HG03280 (cell line): ENCODE measurements at regions not wholly inside any gene's neighbourhood (a gene's known extent, or its start where the extent isn't known, plus 50 kb on each side); places are given as distances from the start of the nearest gene placed in this dataset.

Source experiments
- ATAC-seq: cut with Tn5 transposase; IDR thresholded peaks from one replicate; pipeline ENCODE4 v1.9.1; 2021; ENCODE audit warnings: mild to moderate bottlenecking, moderate library complexity; ENCODE audit not compliant: unreplicated experiment

GRCh38 chr9:105142406-105143135 is 101.9 kb upstream of the SLC44A1 start:
- ATAC-seq: no peak

- ATAC-seq: no peak
Measured at GRCh38 chr9:105143136-105143430, 101.4 kb upstream of the SLC44A1 start.

GRCh38 chr9:105144076-105144475 is 100.4 kb upstream of the SLC44A1 start:
- no peak for ATAC-seq

- no peak for ATAC-seq
Measured at GRCh38 chr9:105144841-105145240, 99.6 kb upstream of the SLC44A1 start.

- ATAC-seq: no peak
Measured at GRCh38 chr9:105146677-105147076, 97.8 kb upstream of the SLC44A1 start.

GRCh38 chr9:105147110-105147871 is 97.2 kb upstream of the SLC44A1 start:
- no peak for ATAC-seq

GRCh38 chr9:105148328-105149006 is 96.0 kb upstream of the SLC44A1 start:
- ATAC-seq: no peak

GRCh38 chr9:105150991-105151685 is 93.3 kb upstream of the SLC44A1 start:
- no peak for ATAC-seq

- ATAC-seq: no peak
Measured at GRCh38 chr9:105151686-105151995, 92.8 kb upstream of the SLC44A1 start.

GRCh38 chr9:105154723-105155191 is 89.7 kb upstream of the SLC44A1 start:
- no peak for ATAC-seq

- peak; percentile 66 for ATAC-seq
Measured at GRCh38 chr9:105157171-105157583, 87.3 kb upstream of the SLC44A1 start.

GRCh38 chr9:105158020-105158419 is 86.4 kb upstream of the SLC44A1 start:
- ATAC-seq: no peak

- ATAC-seq: no peak
Measured at GRCh38 chr9:105158898-105159297, 85.6 kb upstream of the SLC44A1 start.

GRCh38 chr9:105168870-105169319 is 75.6 kb upstream of the SLC44A1 start:
- no peak for ATAC-seq

GRCh38 chr9:105171076-105171475 is 73.4 kb upstream of the SLC44A1 start:
- ATAC-seq: no peak

GRCh38 chr9:105171589-105171988 is 72.9 kb upstream of the SLC44A1 start:
- ATAC-seq: no peak

- ATAC-seq: no peak
Measured at GRCh38 chr9:105172436-105172835, 72.0 kb upstream of the SLC44A1 start.

- no peak for ATAC-seq
Measured at GRCh38 chr9:105173306-105173705, 71.1 kb upstream of the SLC44A1 start.

- ATAC-seq: no peak
Measured at GRCh38 chr9:105173826-105174225, 70.6 kb upstream of the SLC44A1 start.

GRCh38 chr9:105176194-105176593 is 68.3 kb upstream of the SLC44A1 start:
- no peak for ATAC-seq

- ATAC-seq: no peak
Measured at GRCh38 chr9:105178076-105178475, 66.4 kb upstream of the SLC44A1 start.
